ENCODE measurements at regions not wholly inside any gene's neighbourhood (a gene's known extent, or its start where the extent isn't known, plus 50 kb on each side); places are given as distances from the start of the nearest gene placed in this dataset. TPM values are rescaled to one million over a fixed set of nuclear protein-coding genes. Genes with fewer than 3 reads are reported as not detected.

Small RNA genes lying in the stretch of these regions (small RNA-seq; reads per million reads assigned to genes)
- not detected for gene AC073916.1

Data from GM12878 (cell line).